ENCODE measurements at regions not wholly inside any gene's neighbourhood (a gene's known extent, or its start where the extent isn't known, plus 50 kb on each side); places are given as distances from the start of the nearest gene placed in this dataset.

GRCh38 chr3:24589931-24590880, 95.6 kb upstream of the THRB start:
- H3K4me3 ChIP-seq: no peak overlapping the region
- no peaks in the 10 kb centered on the region for H3K36me3 ChIP-seq
- WGBS: 61% methylated on average over 3 of the region's 3 CpGs
- no peak for DNase-seq (ENCODE audit: low spot score in 2 of 2)
- peaks cover 19% of the 10 kb centered on the region for H3K4me1 ChIP-seq
- TF ChIP-seq EP300 (IDR thresholded peaks at IDR 0.05) (no peak), CTCF (IDR thresholded peaks at IDR 0.05) (no peak), POLR2A (IDR thresholded peaks at IDR 0.05) (no peak), POLR2AphosphoS5 (IDR thresholded peaks at IDR 0.05) (no peak)
- no peaks in the 10 kb centered on the region for H3K9me3 ChIP-seq
- no peak overlapping the region for H3K27ac ChIP-seq
- no peaks in the 10 kb centered on the region for H3K27me3 ChIP-seq

GRCh38 chr3:24591191-24591590, 96.5 kb upstream of the THRB start:
- Histone ChIP-seq H3K9me3 (no peaks in the 10 kb centered on the region), H3K36me3 (no peaks in the 10 kb centered on the region), H3K27me3 (no peaks in the 10 kb centered on the region), H3K4me3 (no peak overlapping the region), H3K27ac (no peak overlapping the region), H3K4me1 (peaks cover 19% of the 10 kb centered on the region)
- TF ChIP-seq POLR2AphosphoS5 (IDR thresholded peaks at IDR 0.05): no peak
- TF ChIP-seq POLR2A (IDR thresholded peaks at IDR 0.05): no peak
- TF ChIP-seq EP300 (IDR thresholded peaks at IDR 0.05): no peak
- no peak for TF ChIP-seq CTCF (IDR thresholded peaks at IDR 0.05)
- no peak for DNase-seq (ENCODE audit: low spot score in 2 of 2)

- peaks cover 19% of the 10 kb centered on the region for H3K4me1 ChIP-seq
- no peak for DNase-seq (ENCODE audit: low spot score in 2 of 2)
- 66% methylated on average over 5 of the region's 5 CpGs for WGBS
- TF ChIP-seq POLR2AphosphoS5 (IDR thresholded peaks at IDR 0.05): no peak
- no peak for TF ChIP-seq CTCF (IDR thresholded peaks at IDR 0.05)
- TF ChIP-seq EP300 (IDR thresholded peaks at IDR 0.05): no peak
- TF ChIP-seq POLR2A (IDR thresholded peaks at IDR 0.05): no peak
- H3K27me3 ChIP-seq: no peaks in the 10 kb centered on the region
- H3K36me3 ChIP-seq: no peaks in the 10 kb centered on the region
- H3K4me3 ChIP-seq: no peak overlapping the region
- H3K9me3 ChIP-seq: no peaks in the 10 kb centered on the region
- H3K27ac ChIP-seq: peak overlapping the region; percentile 55
Measured at GRCh38 chr3:24591661-24592555, 97.3 kb upstream of the THRB start.

- no peak overlapping the region for H3K4me3 ChIP-seq
- TF ChIP-seq EP300 (IDR thresholded peaks at IDR 0.05): no peak
- TF ChIP-seq POLR2A (IDR thresholded peaks at IDR 0.05): no peak
- no peak for TF ChIP-seq POLR2AphosphoS5 (IDR thresholded peaks at IDR 0.05)
- no peak for TF ChIP-seq CTCF (IDR thresholded peaks at IDR 0.05)
- DNase-seq (ENCODE audit: low spot score in 2 of 2): no peak
- peaks cover 24% of the 10 kb centered on the region for H3K4me1 ChIP-seq
- H3K36me3 ChIP-seq: no peaks in the 10 kb centered on the region
- no peak overlapping the region for H3K27ac ChIP-seq
- H3K27me3 ChIP-seq: no peaks in the 10 kb centered on the region
- H3K9me3 ChIP-seq: no peaks in the 10 kb centered on the region
Measured at GRCh38 chr3:24594161-24594560, 99.5 kb upstream of the THRB start.

- no peak for TF ChIP-seq EP300 (IDR thresholded peaks at IDR 0.05)
- TF ChIP-seq CTCF (IDR thresholded peaks at IDR 0.05): no peak
- TF ChIP-seq POLR2AphosphoS5 (IDR thresholded peaks at IDR 0.05): no peak
- no peak for TF ChIP-seq POLR2A (IDR thresholded peaks at IDR 0.05)
- DNase-seq (ENCODE audit: low spot score in 2 of 2): no peak
Measured at GRCh38 chr3:24595796-24596195, 101.1 kb upstream of the THRB start.

More at GRCh38 chr3:24595796-24596195, 101.1 kb upstream of the THRB start:
- H3K4me1 ChIP-seq: peaks cover 26% of the 10 kb centered on the region
- no peaks in the 10 kb centered on the region for H3K9me3 ChIP-seq
- 43% methylated on average over 2 of the region's 2 CpGs for WGBS
- no peak overlapping the region for H3K27ac ChIP-seq
- no peaks in the 10 kb centered on the region for H3K27me3 ChIP-seq
- no peak overlapping the region for H3K4me3 ChIP-seq
- H3K36me3 ChIP-seq: no peaks in the 10 kb centered on the region

Measured in suprapubic skin (tissue), 4 donors.